GM19238 (cell line): ENCODE measurements at regions not wholly inside any gene's neighbourhood (a gene's known extent, or its start where the extent isn't known, plus 50 kb on each side); places are given as distances from the start of the nearest gene placed in this dataset.

ENCODE experiments used
- DNase-seq: peaks from one replicate; pipeline ENCODE4 v3.0.0; 2011; ENCODE audit warnings: low spot score; ENCODE audit not compliant: insufficient read length

DNA sequence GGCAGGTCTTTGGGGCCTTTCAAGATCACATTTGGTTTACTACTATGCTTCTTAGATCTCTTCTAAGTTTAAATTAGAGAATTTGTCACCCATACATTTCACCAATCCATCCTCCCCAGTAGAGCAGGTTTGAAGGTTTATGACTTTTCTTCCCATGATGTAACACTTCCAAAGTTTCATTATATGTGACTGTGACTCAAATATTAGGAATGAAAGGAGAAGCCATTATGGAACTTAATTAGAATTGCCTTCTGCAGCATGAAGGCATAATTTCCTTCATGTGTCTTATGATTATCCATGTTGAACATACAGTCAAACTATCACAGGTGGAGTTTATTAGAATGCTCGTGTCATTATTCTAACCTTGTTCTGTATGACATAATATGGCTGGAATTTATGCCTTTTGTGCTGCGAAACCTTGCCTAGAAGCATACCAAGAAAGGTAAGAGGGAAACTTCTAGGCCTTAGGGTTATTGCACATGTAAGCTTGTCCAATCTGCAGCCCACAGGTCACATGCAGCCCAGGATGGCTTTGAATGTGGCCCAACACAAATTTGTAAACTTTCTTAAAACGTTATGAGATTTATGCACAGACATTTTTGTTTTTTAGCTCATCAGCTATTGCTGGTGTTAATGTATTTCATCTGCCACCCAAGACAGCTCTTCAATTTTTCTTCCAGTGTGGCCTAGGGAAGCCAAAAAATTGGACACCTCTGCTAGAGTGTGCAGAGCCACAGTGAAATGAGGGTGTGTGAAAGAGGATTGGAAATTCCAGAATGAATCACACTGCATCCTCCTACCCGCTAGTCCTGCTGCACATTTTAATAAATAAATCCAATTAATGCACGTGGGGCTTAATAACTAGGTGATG, 133.6 kb downstream of the TMEM26 start:
- no peak for DNase-seq

DNA sequence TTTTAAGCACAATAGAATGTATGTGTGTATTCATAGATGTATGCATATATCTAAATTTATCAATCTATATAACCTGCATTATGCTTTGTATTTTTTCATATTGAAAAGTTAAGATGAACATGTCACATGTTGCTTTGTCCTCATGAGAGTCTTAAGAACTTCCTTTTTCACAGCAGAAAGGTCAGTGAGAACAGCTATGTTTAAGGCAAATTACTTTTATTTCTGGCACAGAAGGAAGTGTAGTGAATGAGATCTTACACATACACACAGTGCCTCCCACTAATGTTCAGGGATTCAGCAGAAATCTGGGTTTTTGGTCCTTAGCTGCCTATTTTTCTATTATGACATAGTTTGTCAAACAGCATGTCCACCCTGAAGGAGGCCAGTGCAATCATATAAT, 134.8 kb downstream of the TMEM26 start:
- DNase-seq, result no peak

DNA sequence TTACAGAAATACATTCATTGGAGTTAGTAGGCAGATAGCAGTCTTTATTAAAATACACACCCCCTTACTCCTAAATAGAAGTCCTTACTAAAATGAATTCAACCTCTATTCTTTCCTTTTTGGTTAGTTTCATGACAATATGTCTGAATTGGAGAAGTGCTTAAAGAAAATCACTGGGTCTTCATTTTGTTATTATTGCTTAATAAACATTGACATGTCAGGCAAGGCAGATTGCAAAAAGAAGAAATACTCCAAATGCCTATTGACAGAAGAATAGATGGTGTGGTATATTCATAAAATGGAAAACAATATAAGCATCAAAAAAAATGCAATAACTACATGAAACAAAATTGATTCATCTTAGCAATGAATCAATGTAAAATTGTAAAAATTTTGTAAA, 135.5 kb downstream of the TMEM26 start:
- DNase-seq, result no peak

DNA sequence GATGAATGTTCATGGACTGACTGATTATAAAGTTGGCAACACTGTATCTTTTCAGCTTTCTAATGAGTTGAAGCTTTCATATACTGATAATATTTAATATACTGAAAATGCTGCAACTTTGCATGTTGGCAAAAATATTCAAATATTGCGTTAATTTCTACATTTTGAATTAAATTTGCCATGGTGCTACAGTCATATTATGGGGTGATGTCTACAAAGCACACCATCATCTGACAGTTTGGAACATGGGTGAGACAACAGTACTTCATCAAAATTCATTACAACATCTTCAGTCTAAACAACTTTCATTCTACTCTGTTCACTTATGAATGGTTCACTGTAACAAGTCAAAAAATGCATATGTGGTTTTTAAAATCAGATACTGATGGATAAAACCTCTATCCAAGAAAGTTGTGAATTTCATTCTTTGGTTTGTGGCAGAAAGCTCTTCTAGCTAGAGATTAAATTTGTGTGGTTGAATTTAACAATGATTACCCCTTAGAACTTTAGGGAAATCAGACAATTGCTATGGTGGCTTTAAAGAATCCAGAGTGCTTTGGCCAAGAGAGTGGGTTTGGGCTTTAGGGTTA, 136.4 kb downstream of the TMEM26 start:
- DNase-seq, result no peak

DNA sequence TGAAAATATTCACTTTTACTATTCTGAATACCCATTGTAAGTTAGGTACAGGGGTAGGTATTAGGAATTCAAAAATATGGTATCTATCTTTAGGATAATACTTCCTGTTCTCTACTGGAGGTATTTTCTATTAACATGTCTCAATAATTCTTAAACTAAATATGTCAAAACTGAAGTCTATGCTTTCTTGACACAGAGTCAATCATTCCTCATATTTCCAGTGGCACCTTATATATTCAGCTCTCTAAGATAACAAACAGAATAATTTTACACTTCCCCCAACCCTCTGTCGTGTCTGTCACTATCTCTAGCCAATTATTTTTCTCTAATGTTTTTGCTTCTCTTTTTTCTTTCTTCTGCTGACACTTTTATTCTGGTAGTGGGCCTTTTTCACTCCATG, 138.9 kb downstream of the TMEM26 start:
- DNase-seq, result no peak

DNA sequence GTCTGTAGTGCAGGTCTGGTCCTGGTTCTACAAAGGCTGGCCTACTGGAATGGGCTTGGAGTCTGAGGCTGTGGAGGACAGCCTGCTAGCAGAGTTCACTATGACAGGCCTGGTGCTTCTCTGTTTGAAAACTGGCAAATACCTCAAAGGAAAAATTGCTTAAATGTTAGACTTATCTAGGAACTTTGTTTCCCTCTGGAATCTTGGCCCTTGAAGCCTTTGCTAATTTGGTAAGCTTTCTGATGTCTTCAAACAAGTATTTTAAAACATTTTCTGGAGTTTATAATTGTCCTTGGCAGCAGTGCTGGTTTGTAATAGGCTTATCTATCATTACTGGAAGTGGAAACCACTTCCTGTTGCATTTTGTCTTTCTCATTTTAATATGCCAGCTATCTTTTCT, 139.7 kb downstream of the TMEM26 start:
- no peak for DNase-seq

DNA sequence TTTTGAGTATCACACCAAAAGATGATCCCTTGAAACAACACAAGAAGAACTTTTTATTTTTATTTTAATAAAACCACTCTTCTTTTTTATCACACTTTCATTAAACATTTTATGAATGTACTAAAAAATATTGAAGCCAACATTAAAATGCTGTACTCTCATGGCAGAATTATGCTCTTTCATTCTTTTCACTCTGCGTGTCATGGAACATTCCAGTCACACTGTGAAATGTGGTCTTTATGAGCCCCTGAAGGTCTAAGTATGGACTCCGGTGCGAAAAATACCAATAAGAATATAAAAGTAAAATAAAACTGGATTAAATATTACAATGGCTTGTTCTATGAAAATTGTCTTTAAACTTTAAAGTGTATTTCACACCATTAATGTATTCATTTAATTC, 148.4 kb downstream of the TMEM26 start:
- no peak for DNase-seq

DNA sequence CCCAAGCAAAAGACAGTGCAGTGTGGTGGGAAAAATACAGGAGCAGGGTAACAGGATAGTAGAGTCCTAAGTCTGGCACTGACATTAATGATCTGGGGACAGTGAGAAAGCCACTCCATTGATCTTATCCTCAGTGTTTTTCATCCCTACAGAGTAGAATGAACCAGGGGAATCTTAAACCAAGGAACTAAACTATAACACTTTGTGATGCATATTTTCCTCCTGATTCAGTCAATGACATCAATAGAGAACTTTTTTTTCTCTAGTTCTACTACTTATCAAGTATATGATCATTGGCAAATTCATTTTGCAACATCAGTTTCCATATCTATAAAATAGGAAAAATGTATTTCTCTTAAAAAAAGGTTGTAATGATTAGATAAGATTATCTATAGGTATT, 151.1 kb downstream of the TMEM26 start:
- DNase-seq, result no peak

DNA sequence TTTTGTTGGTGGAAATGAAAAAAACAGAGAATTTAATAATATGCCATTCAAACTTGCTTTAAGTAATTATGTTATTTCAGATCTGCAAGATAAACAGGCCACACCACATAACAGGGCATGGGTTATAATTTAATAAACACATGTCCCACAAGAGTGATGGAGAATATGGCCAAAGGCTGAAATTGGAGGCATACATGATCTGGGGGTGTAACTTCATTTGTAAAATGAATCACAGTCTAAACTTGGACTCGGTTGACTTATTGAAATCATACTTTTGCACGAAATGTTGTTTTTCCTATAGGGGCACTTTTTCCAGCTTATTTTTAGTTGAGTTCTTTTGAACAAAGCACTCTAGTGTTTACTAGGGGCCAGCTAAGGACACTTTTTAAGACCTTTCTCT, 151.6 kb downstream of the TMEM26 start:
- DNase-seq, result no peak

DNA sequence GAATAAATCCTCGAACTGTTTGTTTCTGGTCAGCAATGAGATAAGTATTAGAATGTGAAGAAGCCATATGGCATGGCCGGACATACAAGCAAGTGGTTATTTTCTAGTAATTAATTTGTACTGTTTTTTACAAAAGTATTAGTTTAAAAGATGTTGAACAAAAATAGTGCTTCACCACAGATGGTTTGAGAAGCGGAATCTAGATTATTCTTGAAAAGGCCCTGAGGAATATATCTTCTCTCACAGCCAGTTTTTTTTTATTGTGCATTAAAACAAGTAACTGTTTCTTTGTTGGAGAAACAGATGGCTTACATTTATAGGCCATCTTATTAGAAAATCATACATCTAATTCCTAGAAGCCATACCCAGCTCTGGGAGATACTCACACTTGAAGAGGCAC, 153.3 kb downstream of the TMEM26 start:
- no peak for DNase-seq

DNA sequence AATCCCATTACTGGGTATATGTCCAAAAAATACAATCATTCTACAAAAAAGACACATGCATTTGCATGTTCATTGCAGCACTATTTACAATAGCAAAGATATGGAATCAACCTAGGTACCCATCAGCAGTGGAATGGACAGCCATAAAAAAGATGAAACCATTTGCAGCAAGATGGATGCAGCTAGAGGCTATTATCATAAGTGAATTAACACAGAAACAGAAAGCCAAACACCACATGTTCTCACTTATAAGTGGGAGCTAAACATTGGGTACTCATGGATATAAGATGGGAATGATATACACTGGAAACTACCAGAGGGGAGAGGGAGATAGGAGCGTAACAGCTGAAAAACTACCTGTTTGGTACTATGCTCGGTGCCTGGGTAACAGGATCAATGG, 154.0 kb downstream of the TMEM26 start:
- DNase-seq, result no peak

DNA sequence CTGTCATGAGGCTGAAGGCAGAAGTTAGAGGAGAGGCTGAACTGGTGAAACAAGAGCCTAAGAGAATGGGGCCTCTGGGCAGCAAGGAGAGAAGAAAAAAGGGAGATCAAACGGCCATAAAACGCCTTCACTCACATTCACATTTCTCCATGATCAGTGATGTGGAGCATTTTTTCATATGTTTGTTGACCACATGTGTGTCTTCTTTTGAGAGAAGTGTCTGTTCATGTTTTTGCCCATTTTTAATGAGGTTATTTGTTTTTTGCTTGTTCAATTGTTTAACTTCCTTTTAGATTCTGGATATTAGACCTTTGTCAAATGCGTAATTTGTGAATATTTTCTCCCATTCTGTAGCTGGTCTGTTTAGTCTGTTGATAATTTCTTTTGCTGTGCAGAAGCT, 155.0 kb downstream of the TMEM26 start:
- no peak for DNase-seq

DNA sequence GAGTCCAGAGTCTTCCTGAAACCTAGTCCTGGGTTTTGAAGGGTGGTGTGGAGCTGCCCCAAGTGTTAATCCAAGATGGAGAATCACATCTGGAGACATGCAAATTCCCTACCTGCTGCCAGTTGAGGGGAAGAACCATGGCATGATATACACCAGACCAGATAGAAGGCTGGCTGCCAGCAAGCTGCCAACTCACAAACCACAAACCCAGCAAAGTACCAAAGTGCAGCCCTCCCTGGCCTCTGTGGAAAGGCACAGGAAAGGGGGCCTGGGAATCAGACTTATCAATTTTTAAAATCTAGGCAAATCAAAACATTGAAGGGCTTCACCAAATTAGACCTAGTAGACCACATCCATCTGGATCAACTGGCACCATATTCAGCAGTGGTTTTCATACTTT, 157.0 kb downstream of the TMEM26 start:
- no peak for DNase-seq

DNA sequence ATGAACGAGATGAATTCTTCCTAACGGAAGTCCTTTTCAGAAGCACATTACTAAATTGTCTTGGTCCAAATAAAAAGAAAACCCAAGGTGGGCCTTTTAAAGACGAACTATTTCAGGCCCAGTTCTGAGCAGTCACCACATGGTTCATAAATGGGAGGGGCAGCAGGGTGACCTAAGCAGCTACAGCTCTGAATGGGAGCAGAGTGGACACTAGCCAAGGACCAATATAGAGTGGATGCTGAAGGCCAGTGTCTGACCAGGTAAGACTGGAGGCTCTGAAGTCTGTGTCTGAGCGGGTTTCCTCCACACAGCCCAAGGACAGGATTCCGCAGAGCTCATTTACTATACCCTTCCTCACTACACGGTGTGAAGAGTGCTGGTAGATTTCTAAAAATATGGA, 159.1 kb downstream of the TMEM26 start:
- no peak for DNase-seq

DNA sequence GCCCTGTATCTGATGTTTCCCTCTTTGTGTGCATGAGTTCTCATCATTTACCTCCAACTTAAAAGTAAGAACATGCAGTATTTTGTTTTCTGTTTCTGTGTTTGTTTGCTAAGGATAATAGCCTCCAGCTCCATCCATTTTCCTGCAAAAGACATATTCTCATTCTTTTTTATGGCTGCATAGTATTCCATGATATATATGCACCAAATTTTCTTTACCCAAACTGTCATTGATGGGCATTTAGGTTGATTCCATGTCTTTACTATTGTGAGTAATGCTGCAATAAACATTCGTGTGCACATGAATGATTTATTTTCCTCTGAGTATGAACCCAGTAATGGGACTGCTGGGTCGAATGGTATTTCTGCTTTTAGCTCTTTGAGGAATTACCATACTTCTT, 163.4 kb downstream of the TMEM26 start:
- DNase-seq, result no peak

DNA sequence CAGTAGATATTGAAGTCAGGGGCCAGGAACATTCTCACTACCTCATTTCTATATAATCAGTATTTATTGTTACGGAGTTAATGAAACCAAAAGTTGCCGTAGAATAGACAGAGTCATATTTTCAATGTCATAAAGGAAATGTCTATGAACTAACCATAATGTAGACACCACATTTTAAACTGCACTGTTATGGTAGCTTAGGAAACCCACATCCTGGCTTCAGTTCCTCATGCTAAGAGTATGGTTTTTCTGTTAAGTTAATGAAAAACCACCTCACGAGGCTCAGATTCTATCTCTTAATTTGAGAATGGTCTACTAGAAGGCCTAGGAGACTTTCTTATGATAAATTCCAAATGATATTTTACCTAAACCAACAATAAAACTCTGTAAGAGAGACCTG, 166.5 kb downstream of the TMEM26 start:
- DNase-seq, result peak; percentile 15

DNA sequence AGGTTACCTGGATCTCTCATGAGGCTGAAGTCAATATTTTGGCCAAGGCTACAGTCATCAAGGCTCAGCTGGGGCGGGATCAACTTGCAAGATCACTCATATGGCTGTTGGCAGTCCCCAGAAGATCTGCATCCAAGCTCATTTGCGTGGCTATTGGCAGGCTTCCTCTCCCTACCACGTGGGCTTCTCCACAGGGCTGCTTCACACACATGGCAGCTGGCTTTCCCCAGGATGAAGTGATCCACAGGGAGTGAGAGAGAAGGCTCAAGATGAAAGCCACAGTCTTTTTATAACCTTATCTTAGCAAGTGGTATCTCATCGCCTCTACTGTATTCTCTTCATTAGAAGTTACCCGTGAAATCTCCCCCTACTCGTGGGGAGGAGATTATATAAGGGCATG, 167.4 kb downstream of the TMEM26 start:
- DNase-seq, result no peak

DNA sequence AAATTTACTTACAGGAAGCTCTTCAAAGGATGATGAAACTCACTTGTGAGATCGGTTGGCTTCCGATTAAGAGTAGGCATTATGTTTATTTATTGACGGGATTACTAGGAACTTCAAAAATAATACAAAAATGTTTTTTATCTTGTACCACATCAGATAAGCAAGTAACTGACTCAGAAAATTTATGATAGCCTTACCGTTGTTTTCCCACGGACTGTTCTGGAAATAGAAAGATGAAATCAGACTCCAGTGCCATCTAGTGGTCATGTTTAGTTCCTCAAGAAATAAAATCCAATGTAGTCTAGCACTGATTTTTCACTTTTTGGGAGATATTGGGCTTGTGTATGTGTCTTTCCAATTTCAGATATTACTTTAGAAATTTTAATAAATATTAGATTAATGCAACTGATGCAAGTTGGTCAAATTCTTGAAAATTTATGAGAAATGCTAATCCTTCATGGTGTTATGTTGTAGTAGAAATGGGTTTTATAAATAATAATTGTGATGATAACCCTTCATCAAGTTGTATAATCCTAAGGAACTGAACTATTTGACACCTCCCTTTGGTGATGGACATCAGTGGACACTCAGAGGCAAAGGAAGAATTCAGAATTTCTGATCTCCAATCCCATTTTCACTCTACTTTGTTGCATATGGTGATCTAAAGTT, 168.8 kb downstream of the TMEM26 start:
- no peak for DNase-seq

DNA sequence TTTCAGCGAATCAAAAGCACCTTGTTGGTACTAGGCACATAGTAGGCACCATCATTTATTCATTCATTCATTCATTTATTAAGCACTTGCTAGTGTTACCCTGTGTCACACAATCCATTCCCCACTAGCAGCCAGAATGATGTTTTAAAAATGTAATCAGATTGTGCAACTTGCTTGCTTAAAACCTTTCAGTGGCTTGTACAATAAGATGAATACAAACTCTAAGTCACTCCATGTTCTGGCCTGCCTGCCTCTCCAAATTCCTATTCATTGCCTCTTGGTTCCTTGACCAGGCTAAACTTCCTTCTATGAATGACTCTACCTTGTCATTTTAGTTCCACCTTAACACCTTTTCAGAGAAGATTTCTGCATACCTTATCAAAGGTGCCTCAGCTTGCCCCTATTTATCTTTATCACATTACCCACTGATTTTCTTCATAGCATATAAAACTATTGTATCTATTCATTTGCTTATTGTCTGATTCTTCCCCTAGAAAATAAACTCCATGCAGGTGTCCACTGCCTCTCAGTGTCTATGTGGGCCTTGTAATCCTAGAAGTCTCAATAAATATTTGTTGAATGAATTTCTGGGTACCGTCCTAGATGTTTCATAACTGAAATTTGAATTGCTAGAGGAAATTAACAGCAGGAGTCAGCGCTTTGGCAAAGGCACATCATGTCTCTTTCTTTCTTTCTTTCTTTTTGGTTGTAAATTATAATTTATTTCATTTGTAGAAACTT, 169.5 kb downstream of the TMEM26 start:
- DNase-seq, result no peak

DNA sequence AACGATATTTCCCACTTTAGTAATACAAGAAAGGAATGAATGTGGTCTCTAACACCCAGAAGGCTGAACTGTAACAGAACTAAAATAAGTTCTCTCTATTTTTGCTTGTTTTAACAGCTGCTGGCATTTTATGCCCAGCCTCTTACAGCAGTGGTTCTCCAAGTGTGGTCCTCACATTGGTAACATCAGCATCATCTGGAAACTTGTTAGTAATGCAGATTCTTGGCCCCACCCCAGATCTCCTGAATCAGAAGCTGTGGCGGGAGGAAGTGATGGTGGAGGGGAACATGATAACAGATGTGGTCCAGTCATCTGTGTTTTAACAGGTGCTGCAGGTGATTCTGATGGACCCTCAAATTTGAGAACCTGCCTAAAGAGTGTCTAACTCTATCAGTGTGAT, 170.1 kb downstream of the TMEM26 start:
- DNase-seq, result no peak

DNA sequence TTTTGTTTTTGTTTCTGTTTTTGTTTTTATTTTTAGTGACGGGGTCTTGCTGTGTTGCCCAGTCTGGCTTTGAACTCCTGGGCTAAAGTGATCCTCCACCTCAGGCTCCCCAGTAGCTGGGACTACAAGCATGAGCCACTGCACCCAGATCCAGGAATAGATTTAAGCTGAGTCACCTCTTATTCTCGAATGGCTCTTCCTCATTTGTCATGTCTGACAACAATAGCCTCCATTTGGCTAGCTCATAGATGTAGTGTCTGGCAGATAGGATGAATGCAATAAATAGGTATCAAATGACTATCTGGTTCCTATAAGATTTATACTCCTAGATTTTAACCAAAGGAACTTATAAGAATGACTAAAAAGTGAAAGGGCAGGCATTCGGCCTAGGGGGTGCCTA, 172.9 kb downstream of the TMEM26 start:
- DNase-seq, result no peak

DNA sequence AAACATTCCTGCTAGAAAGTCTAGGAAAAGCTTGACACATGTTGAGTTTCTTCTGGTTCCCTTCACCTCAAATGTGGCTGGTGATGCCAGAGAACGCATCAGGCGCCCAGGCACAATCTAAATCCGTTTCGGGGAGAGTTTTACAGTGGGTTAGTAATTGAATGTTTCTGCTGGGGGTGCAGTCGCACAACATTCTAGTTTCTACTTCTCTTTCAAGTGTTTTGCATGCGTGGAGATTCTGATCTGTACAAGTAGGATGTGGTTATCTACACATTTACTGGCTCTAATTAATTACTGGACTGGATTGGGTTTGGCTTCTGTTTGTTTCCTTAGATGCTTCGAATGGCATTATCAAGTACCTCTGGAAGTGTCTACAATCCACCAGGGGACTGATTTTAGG, 173.8 kb downstream of the TMEM26 start:
- no peak for DNase-seq
